RWPE1 (cell line): ENCODE measurements at regions not wholly inside any gene's neighbourhood (a gene's known extent, or its start where the extent isn't known, plus 50 kb on each side); places are given as distances from the start of the nearest gene placed in this dataset.

Experiments used
- CTCF ChIA-PET: fragments of 350-600 bp; sonication (Branson Sonifier 250); formaldehyde crosslinking; extraction: SDS; loops from one replicate; lab custom pipeline; 2021; lab: Yijun Ruan, JAX
- POLR2A ChIA-PET: fragments of 400-600 bp; formaldehyde crosslinking; extraction: SDS; loops from one replicate; lab custom pipeline; 2020; ENCODE audit warnings: antibody characterized with exemption; ENCODE audit not compliant: low non-redundant PET; lab: Yijun Ruan, JAX
- DNase-seq: peaks from one replicate; pipeline ENCODE4 v3.0.0; 2012; ENCODE audit warnings: low spot score
- H3K27ac ChIP-seq: fragments of 450-650 bp; 2 replicates; pipeline ENCODE4 v1.5.1; 2017
- TF ChIP-seq, protein P1 (sequence below): fragments of 450-650 bp; conservative IDR thresholded peaks from 2 replicates; pipeline ENCODE4 v1.5.1; 2017; ENCODE audit warnings: low read depth, mild to moderate bottlenecking

DNA sequence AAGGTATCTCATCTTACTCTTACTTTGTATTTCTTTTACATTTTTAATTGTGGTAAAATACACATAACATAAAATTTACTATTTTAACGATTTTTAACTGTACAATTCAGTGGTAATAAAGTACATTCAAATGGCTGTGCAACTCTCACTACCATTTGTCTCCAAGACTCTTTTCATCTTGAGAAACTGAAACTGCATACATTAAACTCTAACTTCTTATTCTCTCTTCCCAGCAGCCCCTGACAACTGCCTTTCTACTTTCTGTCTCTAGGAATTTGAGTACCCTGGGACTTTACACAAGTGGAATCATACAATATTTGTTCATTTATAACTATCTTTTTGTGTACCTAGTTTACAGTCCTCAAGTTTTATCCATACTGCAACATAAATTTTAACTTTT is 725.8 kb upstream of the KIRREL3 start:
- ChIA-PET CTCF (no interaction called here), POLR2A (no interaction called here)
- no peak for DNase-seq
- TF ChIP-seq, protein P1, sequence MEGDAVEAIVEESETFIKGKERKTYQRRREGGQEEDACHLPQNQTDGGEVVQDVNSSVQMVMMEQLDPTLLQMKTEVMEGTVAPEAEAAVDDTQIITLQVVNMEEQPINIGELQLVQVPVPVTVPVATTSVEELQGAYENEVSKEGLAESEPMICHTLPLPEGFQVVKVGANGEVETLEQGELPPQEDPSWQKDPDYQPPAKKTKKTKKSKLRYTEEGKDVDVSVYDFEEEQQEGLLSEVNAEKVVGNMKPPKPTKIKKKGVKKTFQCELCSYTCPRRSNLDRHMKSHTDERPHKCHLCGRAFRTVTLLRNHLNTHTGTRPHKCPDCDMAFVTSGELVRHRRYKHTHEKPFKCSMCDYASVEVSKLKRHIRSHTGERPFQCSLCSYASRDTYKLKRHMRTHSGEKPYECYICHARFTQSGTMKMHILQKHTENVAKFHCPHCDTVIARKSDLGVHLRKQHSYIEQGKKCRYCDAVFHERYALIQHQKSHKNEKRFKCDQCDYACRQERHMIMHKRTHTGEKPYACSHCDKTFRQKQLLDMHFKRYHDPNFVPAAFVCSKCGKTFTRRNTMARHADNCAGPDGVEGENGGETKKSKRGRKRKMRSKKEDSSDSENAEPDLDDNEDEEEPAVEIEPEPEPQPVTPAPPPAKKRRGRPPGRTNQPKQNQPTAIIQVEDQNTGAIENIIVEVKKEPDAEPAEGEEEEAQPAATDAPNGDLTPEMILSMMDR = no peak
- H3K27ac ChIP-seq = no peak overlapping the region

DNA sequence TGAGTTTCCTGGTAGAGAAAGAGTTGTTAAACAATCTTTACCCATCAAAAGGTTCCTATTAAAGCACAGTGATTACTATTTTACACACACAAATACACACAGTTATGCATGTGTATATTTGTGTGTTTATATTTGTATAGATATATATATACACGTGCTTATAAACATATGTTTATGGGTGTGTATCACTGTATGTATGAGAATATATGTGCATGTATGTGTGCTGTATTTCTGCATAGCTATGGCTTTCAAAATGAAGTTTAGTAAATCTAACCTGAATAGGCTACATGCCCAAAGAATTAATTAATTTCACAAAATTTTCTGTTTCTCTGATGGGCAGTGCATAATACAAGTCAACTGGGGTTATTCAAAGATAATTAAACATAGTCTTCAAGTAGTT is 723.1 kb upstream of the KIRREL3 start:
- ChIA-PET CTCF (no interaction called here), POLR2A (no interaction called here)
- no peak for DNase-seq
- TF ChIP-seq, protein P1 = no peak
- no peak overlapping the region for H3K27ac ChIP-seq

DNA sequence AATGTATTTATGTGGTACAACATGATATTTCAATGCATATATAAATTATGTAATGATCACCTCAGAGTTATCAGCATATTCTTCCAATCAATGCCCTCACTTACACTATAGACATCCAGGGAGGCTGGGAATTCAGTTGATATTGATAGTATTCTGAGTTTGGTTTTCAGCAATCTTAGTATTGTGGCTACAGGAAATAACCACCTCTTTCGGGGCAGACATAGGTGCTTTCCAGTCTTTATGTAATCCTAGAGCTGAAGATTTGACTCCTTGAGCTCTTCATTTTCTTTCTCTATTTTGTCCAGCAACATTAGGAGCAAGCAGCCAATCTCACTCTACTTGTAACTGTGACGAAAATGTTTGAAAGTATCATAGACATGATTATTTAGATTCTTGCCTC is 712.7 kb upstream of the KIRREL3 start:
- TF ChIP-seq, protein P1 = no peak
- POLR2A ChIA-PET = no interaction called here
- H3K27ac ChIP-seq = no peak overlapping the region
- CTCF ChIA-PET = no interaction called here
- DNase-seq = no peak

DNA sequence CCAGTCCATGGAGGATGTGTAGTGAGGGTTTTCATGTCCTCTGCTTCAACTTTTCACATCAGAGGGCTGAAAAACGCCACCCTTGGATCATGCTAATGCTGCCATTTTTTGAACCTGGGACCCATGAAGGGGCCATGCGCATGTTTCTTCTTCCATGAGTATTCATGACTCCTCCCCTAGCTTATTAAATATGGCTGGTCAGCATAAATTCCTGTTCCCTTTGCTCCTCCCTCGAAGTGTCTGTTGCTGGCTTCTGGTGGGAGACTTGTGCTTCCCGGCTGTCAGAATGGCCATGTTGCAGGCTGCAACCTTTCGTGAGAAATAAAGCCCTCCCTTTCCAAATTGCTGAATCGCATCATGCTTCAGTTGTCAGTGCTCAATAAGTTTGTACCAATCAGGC is 711.2 kb upstream of the KIRREL3 start:
- CTCF ChIA-PET = no interaction called here
- H3K27ac ChIP-seq = no peak overlapping the region
- POLR2A ChIA-PET = no interaction called here
- TF ChIP-seq, protein P1 = no peak
- no peak for DNase-seq

DNA sequence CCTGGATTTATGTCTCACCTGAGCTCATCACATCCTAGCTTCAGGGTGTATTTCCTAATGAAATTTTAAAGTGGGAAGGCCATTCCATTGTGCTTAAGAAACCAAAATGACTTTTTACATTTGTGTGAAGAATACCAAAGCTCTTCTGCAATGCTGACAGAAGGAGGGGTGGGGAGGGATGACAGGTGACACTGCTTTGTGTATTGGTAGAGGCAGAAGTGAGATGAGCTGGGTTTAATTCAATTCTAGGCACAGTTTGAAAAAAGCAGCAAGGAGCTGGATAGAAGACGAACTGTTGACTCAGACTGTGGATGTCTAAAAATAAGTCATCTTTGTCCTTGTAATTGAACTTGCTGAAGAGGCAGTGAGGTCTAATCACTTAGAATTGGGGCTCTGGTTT is 710.3 kb upstream of the KIRREL3 start:
- CTCF ChIA-PET = interaction anchor here (0.7 kb wide), 2 partner anchors 105 to 1075 kb away, joined by 3 to 5 read pairs; no protein-coding TSS in a partner anchor
- no peak overlapping the region for H3K27ac ChIP-seq
- TF ChIP-seq, protein P1 = no peak
- POLR2A ChIA-PET = no interaction called here
- no peak for DNase-seq

DNA sequence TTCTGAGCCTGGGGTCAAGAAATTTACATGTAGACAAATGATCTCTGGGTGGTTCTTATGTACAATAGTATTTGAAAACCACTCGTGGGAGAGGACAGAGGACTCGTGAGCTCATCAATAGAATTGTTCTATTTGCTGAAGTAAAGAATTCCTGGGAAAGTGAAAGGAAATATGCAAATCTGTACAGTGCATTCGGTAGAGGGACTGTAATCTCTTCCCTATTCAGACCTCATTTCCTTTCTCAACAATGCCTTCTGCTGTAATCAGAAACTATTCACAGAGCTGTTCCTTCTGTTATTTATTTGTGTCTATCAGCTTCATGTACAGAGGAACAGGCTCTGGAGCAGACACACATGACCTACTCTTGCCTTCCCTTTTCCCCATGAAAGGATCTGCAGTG is 709.4 kb upstream of the KIRREL3 start:
- no peak overlapping the region for H3K27ac ChIP-seq
- DNase-seq = no peak
- TF ChIP-seq, protein P1 = no peak
- ChIA-PET POLR2A (no interaction called here), CTCF (no interaction called here)

DNA sequence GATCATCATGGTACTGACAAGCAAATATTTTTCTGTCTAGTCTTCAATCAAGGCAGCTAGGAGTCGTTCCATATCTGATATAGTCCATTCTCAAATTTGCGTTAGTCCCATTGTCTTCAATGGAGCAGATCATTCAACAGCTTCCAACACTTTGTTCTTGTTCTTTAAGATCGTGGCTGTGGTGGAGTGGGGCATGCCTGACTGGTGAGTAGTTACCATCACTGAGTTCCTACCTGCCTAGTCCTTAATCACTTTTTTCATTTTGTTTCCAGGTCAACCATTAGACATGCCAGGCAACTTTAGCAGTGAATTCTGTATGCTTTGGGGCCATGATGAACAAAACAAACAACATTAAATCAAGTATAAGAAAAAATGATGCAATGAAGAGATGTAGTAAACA is 693.1 kb upstream of the KIRREL3 start:
- H3K27ac ChIP-seq = no peak overlapping the region
- CTCF ChIA-PET = no interaction called here

More for the DNA sequence above, 693.1 kb upstream of the KIRREL3 start:
- TF ChIP-seq, protein P1 = no peak
- POLR2A ChIA-PET = no interaction called here
- no peak for DNase-seq
